ENCODE measurements at regions not wholly inside any gene's neighbourhood (a gene's known extent, or its start where the extent isn't known, plus 50 kb on each side); places are given as distances from the start of the nearest gene placed in this dataset.

DNA sequence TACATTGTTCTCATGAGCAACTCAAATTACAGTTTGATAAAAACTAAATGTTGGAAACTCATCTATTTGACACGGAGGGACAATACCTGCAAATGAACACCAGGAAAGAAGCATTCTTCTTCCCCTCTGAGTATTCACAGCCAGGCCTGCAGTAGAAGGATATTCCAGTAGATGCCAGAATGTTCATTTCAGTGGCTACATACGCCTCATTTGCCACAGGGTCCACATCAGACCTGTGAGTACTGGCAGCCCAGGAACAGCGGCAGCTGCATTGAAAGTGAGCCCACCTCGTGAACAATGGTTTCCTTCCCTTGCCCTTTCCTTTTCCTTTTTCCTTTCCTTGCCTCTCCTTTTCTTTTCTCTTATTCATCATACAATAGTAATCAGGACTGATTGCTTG is 81.1 kb upstream of the NEIL3 start:
- TF ChIP-seq POLR2A (IDR thresholded peaks at IDR 0.05) (no peak), EP300 (IDR thresholded peaks at IDR 0.05) (no peak), POLR2AphosphoS5 (IDR thresholded peaks at IDR 0.05) (no peak)
- TF ChIP-seq, protein P1, sequence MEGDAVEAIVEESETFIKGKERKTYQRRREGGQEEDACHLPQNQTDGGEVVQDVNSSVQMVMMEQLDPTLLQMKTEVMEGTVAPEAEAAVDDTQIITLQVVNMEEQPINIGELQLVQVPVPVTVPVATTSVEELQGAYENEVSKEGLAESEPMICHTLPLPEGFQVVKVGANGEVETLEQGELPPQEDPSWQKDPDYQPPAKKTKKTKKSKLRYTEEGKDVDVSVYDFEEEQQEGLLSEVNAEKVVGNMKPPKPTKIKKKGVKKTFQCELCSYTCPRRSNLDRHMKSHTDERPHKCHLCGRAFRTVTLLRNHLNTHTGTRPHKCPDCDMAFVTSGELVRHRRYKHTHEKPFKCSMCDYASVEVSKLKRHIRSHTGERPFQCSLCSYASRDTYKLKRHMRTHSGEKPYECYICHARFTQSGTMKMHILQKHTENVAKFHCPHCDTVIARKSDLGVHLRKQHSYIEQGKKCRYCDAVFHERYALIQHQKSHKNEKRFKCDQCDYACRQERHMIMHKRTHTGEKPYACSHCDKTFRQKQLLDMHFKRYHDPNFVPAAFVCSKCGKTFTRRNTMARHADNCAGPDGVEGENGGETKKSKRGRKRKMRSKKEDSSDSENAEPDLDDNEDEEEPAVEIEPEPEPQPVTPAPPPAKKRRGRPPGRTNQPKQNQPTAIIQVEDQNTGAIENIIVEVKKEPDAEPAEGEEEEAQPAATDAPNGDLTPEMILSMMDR (IDR thresholded peaks at IDR 0.05), result no peak
- Histone ChIP-seq H3K27ac (no peak overlapping the region), H3K9me3 (no peaks in the 10 kb centered on the region), H3K27me3 (no peaks in the 10 kb centered on the region), H3K4me1 (peaks cover 0 to 9% (median 0%) of the 10 kb centered on the region in 4 donors), H3K36me3 (no peaks in the 10 kb centered on the region), H3K4me3 (no peak overlapping the region)
- intact Hi-C loops (cut with DNase I; ENCODE audit: low total_unique reads), result no loop called here
- 80 to 87% (median 82%) methylated on average over 4 of the region's 4 CpGs for WGBS, 5 donors
- no peak for DNase-seq

DNA sequence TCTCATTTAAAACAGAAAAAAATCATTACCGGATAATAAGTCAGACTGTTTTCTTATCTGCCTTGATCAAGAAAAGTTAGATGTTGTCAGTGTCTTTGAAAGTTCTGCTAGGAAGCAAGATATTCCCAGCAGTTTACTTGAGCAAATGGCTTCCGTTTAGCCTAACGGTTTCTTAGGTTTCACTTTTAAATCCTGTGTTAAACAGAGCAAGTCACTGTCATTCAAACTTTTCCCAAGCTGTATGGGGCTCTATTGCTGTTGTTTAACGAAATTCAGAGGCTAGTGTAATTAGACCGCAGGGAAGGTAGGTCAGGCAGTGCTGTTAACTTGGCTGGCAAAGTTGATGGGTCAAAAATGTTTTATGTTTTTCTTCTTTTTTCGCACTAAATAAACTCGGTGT is 80.3 kb upstream of the NEIL3 start:
- no peaks in the 10 kb centered on the region for H3K9me3 ChIP-seq
- intact Hi-C loops (cut with DNase I; ENCODE audit: low total_unique reads), result no loop called here
- H3K27ac ChIP-seq, result no peak overlapping the region
- no peak for DNase-seq
- peaks cover 0 to 9% (median 0%) of the 10 kb centered on the region in 4 donors for H3K4me1 ChIP-seq
- H3K36me3 ChIP-seq, result no peaks in the 10 kb centered on the region
- TF ChIP-seq POLR2A (IDR thresholded peaks at IDR 0.05), result no peak
- TF ChIP-seq, protein P1 (IDR thresholded peaks at IDR 0.05), result no peak
- TF ChIP-seq EP300 (IDR thresholded peaks at IDR 0.05), result no peak
- TF ChIP-seq POLR2AphosphoS5 (IDR thresholded peaks at IDR 0.05), result no peak
- 38 to 52% (median 43%) methylated on average over 7 of the region's 7 CpGs for WGBS, 5 donors
- no peaks in the 10 kb centered on the region for H3K27me3 ChIP-seq
- H3K4me3 ChIP-seq, result peak overlapping the region; percentile 14 to 35 (median 22)

DNA sequence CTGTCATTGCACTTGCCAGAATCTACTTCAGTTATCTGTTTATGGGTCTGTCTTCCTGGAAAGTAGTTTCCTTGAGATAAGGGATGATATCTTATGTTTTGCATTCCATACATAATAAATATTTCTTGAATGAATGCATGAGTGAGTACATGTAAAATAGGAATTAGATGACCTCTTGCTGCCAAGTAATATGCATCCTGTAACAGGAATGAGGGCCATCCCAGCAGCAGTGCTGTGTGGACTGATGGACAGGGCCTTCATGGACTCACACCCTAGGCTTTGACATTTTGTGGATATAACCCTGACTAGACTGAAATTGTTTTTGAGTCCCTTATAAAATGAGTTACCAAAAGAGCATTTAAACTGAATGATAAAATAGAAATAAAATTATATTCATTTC is 77.2 kb upstream of the NEIL3 start:
- Histone ChIP-seq H3K9me3 (no peaks in the 10 kb centered on the region), H3K4me1 (peaks cover 0 to 9% (median 0%) of the 10 kb centered on the region in 4 donors), H3K4me3 (no peak overlapping the region), H3K36me3 (no peaks in the 10 kb centered on the region), H3K27me3 (no peaks in the 10 kb centered on the region), H3K27ac (no peak overlapping the region)
- DNase-seq, result no peak
- no peak for TF ChIP-seq POLR2AphosphoS5 (IDR thresholded peaks at IDR 0.05)
- TF ChIP-seq POLR2A (IDR thresholded peaks at IDR 0.05), result no peak
- TF ChIP-seq, protein P1 (IDR thresholded peaks at IDR 0.05), result no peak
- no peak for TF ChIP-seq EP300 (IDR thresholded peaks at IDR 0.05)
- intact Hi-C loops (cut with DNase I; ENCODE audit: low total_unique reads), result no loop called here

DNA sequence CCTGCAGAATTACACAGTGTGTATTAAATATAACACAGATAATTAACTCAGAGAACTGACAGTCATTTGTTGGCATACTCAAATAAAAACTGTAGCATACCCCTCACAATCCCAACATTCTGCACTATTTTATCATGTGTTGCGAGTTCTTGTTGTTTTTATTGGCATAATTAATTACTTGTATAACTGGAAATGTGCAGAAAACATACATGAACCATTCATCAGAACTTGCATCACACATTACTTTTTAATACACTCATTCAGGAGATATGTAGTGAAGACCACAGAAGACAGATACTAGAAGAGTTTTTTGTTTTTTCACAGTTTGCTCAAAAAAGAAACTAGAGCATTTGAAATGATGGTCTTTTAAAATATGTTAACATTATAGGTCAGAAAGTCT is 74.6 kb upstream of the NEIL3 start:
- H3K27me3 ChIP-seq, result no peaks in the 10 kb centered on the region
- intact Hi-C loops (cut with DNase I; ENCODE audit: low total_unique reads), result no loop called here
- no peak for DNase-seq
- H3K27ac ChIP-seq, result no peak overlapping the region
- no peak for TF ChIP-seq POLR2AphosphoS5 (IDR thresholded peaks at IDR 0.05)
- TF ChIP-seq, protein P1 (IDR thresholded peaks at IDR 0.05), result no peak
- no peak for TF ChIP-seq EP300 (IDR thresholded peaks at IDR 0.05)
- TF ChIP-seq POLR2A (IDR thresholded peaks at IDR 0.05), result no peak
- WGBS, 5 donors, result 73 to 85% (median 79%) methylated on average over 1 of the region's 1 CpG
- no peak overlapping the region for H3K4me3 ChIP-seq
- H3K4me1 ChIP-seq, result no peaks in the 10 kb centered on the region
- no peaks in the 10 kb centered on the region for H3K9me3 ChIP-seq
- no peaks in the 10 kb centered on the region for H3K36me3 ChIP-seq
